ENCODE measurements at regions not wholly inside any gene's neighbourhood (a gene's known extent, or its start where the extent isn't known, plus 50 kb on each side); places are given as distances from the start of the nearest gene placed in this dataset.

DNA sequence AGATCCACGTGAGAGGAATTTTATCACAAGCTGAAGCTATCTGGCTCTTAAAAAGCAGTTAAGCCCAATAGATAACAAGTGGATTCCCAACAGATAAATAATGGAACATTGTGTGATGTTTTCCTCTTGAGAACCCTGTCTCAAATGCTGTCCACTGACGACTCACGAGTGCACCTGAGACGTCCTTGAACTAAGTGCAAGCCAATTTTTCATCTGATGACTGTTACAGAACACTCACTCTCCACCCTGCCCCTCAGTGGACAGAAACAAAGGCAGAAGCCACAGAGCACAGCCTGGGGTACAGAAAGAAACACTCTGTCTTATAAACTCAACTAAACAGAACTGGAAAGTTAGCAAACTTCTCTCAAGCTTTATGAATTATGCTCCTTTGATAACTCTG is 199.5 kb downstream of the KCNN2 start:
- Histone ChIP-seq H3K9me3 (replicated peaks in 1 of 2; ENCODE audit: control insufficient read depth in 1 of 2, insufficient read depth in 1 of 2, low read length in 2 of 2) (peaks cover 0 to 7% of the 10 kb centered on the region in 2 donors), H3K27me3 (ENCODE audit: control insufficient read depth in 2 of 2, insufficient read depth in 2 of 2, low read length in 2 of 2) (no peaks in the 10 kb centered on the region), H3K4me1 (ENCODE audit: control insufficient read depth in 1 of 2, insufficient read depth in 2 of 2, low read length in 2 of 2) (no peaks in the 10 kb centered on the region), H3K4me3 (replicated peaks in 1 of 3; ENCODE audit: low read depth in 2 of 3, low read length in 3 of 3) (no peak overlapping the region), H3K9ac (ENCODE audit: insufficient read depth, low read length, poor library complexity, severe bottlenecking) (no peak overlapping the region), H3K79me2 (ENCODE audit: insufficient read depth, low read length) (no peaks in the 10 kb centered on the region), H3K27ac (ENCODE audit: low read depth in 1 of 2, low read length in 2 of 2) (no peak overlapping the region), H4K20me1 (ENCODE audit: insufficient read depth, low read length) (no peaks in the 10 kb centered on the region), H2AFZ (ENCODE audit: insufficient read depth, low read depth, low read length, poor library complexity, severe bottlenecking) (no peak overlapping the region), H3K4me2 (replicated peaks; ENCODE audit: extremely low read depth, low read length, poor library complexity, severe bottlenecking) (no peak overlapping the region), H3K36me3 (replicated peaks in 1 of 2; ENCODE audit: control insufficient read depth in 1 of 2, insufficient read depth in 2 of 2, low read length in 2 of 2) (no peaks in the 10 kb centered on the region)
- TF ChIP-seq CTCF (IDR thresholded peaks at IDR 0.05), result no peak
- Mint-ChIP-seq H3K4me1 (no peaks in the 10 kb centered on the region), H3K27me3 (ENCODE audit: low read depth in 3 of 3) (no peaks in the 10 kb centered on the region), H3K9me3 (peaks cover 0 to 7% (median 5%) of the 10 kb centered on the region in 7 donors), H3K4me3 (no peak overlapping the region), H3K36me3 (no peaks in the 10 kb centered on the region), H3K27ac (no peak overlapping the region)
- intact Hi-C loops (cut with micrococcal nuclease), result no loop called here
- WGBS (ENCODE audit: insufficient coverage), result no CpG with 5 or more reads among the region's 4 CpGs
- DNase-seq, result no peak
